IMR-90 (cell line): ENCODE measurements at regions not wholly inside any gene's neighbourhood (a gene's known extent, or its start where the extent isn't known, plus 50 kb on each side); places are given as distances from the start of the nearest gene placed in this dataset.

Experiments
- ATAC-seq: fragments of 200-7000 bp; cut with Tn5 transposase; 2 replicates; pipeline ENCODE4 v1.9.1; 2020; ENCODE audit warnings: low read depth, mild to moderate bottlenecking, moderate library complexity
- BruUV-seq: library from RNA; stranded (reverse); fragments of 400-500 nt; replicated peaks from 2 replicates; lab custom pipeline; 2021; lab: Mats Ljungman, UMichigan
- CTCF ChIA-PET: fragments of 300-600 bp; formaldehyde crosslinking; extraction: SDS; loops from one replicate; lab custom pipeline; 2021; ENCODE audit warnings: antibody characterized with exemption; lab: Yijun Ruan, JAX
- POLR2A ChIA-PET: fragments of 300-600 bp; sonication (Branson Sonifier 250); formaldehyde crosslinking; loops from one replicate; lab custom pipeline; 2022; ENCODE audit warnings: antibody characterized with exemption; ENCODE audit not compliant: unreplicated experiment; lab: Charles Lee
- DNase-seq: peaks from one replicate; pipeline ENCODE4 v3.0.0; 2013
- H2AFZ ChIP-seq: replicated peaks from 2 replicates; pipeline ENCODE3; 2013; ENCODE audit warnings: low read length, mild to moderate bottlenecking; ENCODE audit not compliant: poor library complexity
- H2AK5ac ChIP-seq: 2 replicates; pipeline ENCODE4 v1.6.1; 2013; ENCODE audit warnings: low read depth, low read length, inconsistent platforms
- H2AK9ac ChIP-seq: replicated peaks from 2 replicates; pipeline ENCODE3; 2013; ENCODE audit warnings: mild to moderate bottlenecking, low read depth, low read length, moderate library complexity; ENCODE audit not compliant: poor library complexity
- H2BK120ac ChIP-seq: 2 replicates; pipeline ENCODE4 v1.6.1; 2013; ENCODE audit warnings: low read depth, low read length, inconsistent platforms
- H2BK15ac ChIP-seq: 3 replicates; pipeline ENCODE4 v1.6.1; 2013; ENCODE audit warnings: low read depth, low read length, inconsistent platforms
- H2BK20ac ChIP-seq: 2 replicates; pipeline ENCODE4 v1.6.1; 2013; ENCODE audit warnings: low read depth, mild to moderate bottlenecking, inconsistent platforms, low read length, moderate library complexity
- H2BK5ac ChIP-seq: 2 replicates; pipeline ENCODE4 v1.6.1; 2013; ENCODE audit warnings: mild to moderate bottlenecking, low read depth, low read length, inconsistent platforms; ENCODE audit not compliant: poor library complexity, severe bottlenecking
- H3K14ac ChIP-seq: replicated peaks from 2 replicates; pipeline ENCODE4 v1.6.1; 2013; ENCODE audit warnings: low read depth, low read length, inconsistent platforms
- H3K18ac ChIP-seq: 2 replicates; pipeline ENCODE4 v1.6.1; 2013; ENCODE audit warnings: low read depth, low read length, control low read depth
- H3K23ac ChIP-seq: 2 replicates; pipeline ENCODE4 v1.6.1; 2013; ENCODE audit warnings: low read depth, low read length, inconsistent platforms
- H3K27ac ChIP-seq: 2 replicates; pipeline ENCODE4 v1.5.1; 2013; ENCODE audit warnings: mild to moderate bottlenecking, control low read depth, low read length; ENCODE audit not compliant: insufficient read depth
- H3K27me3 ChIP-seq: 2 replicates; pipeline ENCODE4 v1.6.1; 2013; ENCODE audit warnings: low read length; ENCODE audit not compliant: control insufficient read depth, insufficient read depth
- H3K36me3 ChIP-seq: 2 replicates; pipeline ENCODE4 v1.6.1; 2013; ENCODE audit warnings: low read length, mixed read lengths; ENCODE audit not compliant: control insufficient read depth, insufficient read depth
- H3K4ac ChIP-seq: 2 replicates; pipeline ENCODE4 v1.6.1; 2013; ENCODE audit warnings: low read depth, low read length, inconsistent platforms
- H3K4me1 ChIP-seq: 2 replicates; pipeline ENCODE4 v1.6.1; 2013; ENCODE audit warnings: low read length, mixed read lengths; ENCODE audit not compliant: control insufficient read depth, insufficient read depth
- H3K4me2 ChIP-seq: 2 replicates; pipeline ENCODE4 v1.6.1; 2013; ENCODE audit warnings: low read depth, mild to moderate bottlenecking, control low read depth, low read length, moderate library complexity
- H3K4me3 ChIP-seq: 2 replicates; pipeline ENCODE4 v1.5.1; 2013; ENCODE audit warnings: low read depth, mild to moderate bottlenecking, control low read depth, low read length, moderate library complexity; ENCODE audit not compliant: insufficient read depth
- H3K56ac ChIP-seq: 2 replicates; pipeline ENCODE4 v1.6.1; 2013; ENCODE audit warnings: low read length, inconsistent platforms; ENCODE audit not compliant: insufficient read depth; ENCODE audit errors: extremely low read depth
- H3K79me1 ChIP-seq, 2 experiments: 2 replicates each; pipeline ENCODE4 v1.6.1; 2013; ENCODE audit warnings: low read length in 2 of 2, inconsistent platforms in 1 of 2, low read depth in 1 of 2
- H3K9ac ChIP-seq: 2 replicates; pipeline ENCODE4 v1.6.1; 2013; ENCODE audit warnings: low read depth, low read length, control low read depth
- H3K9me1 ChIP-seq: 2 replicates; pipeline ENCODE4 v1.6.1; 2013; ENCODE audit warnings: low read length, inconsistent platforms; ENCODE audit not compliant: insufficient read depth
- H3K9me3 ChIP-seq: 2 replicates; pipeline ENCODE4 v1.6.1; 2013; ENCODE audit warnings: low read length; ENCODE audit not compliant: control insufficient read depth, insufficient read depth
- H4K20me1 ChIP-seq: 2 replicates; pipeline ENCODE4 v1.6.1; 2013; ENCODE audit warnings: low read length, inconsistent platforms; ENCODE audit not compliant: insufficient read depth
- H4K5ac ChIP-seq: 2 replicates; pipeline ENCODE4 v1.6.1; 2013; ENCODE audit warnings: mild to moderate bottlenecking, low read depth, low read length, control low read depth
- H4K8ac ChIP-seq, 2 experiments: 2 replicates each; pipeline ENCODE4 v1.6.1; 2013; ENCODE audit warnings: low read depth in 2 of 2, low read length in 2 of 2, control low read depth in 1 of 2, inconsistent platforms in 1 of 2
- H4K91ac ChIP-seq: 2 replicates; pipeline ENCODE4 v1.6.1; 2013; ENCODE audit warnings: low read depth, low read length, inconsistent platforms; ENCODE audit not compliant: insufficient read depth
- BHLHE40 ChIP-seq: fragments of 150-350 bp; IDR thresholded peaks from 2 replicates; pipeline ENCODE4 v1.6.1; 2016; ENCODE audit warnings: mild to moderate bottlenecking, low read depth, low read length
- CEBPB ChIP-seq: IDR thresholded peaks from 2 replicates; pipeline ENCODE4 v1.6.1; 2012; ENCODE audit warnings: low read depth, low read length, improper control_type of control experiment
- CHD1 ChIP-seq: IDR thresholded peaks from 2 replicates; pipeline ENCODE4 v1.6.1; 2012; ENCODE audit warnings: low read depth, low read length, improper control_type of control experiment
- CTCF ChIP-seq: conservative IDR thresholded peaks from 2 replicates; pipeline ENCODE4 v1.5.1; 2012; ENCODE audit warnings: mild to moderate bottlenecking, low read depth, low read length, improper control_type of control experiment
- ELK1 ChIP-seq: fragments of 150-350 bp; IDR thresholded peaks from 2 replicates; pipeline ENCODE4 v1.6.1; 2016; ENCODE audit warnings: low read depth, mild to moderate bottlenecking, low read length, moderate library complexity, borderline replicate concordance
- FOS ChIP-seq: fragments of 150-350 bp; IDR thresholded peaks from 2 replicates; pipeline ENCODE4 v1.6.1; 2016; ENCODE audit warnings: low read depth, low read length
- MAFK ChIP-seq: IDR thresholded peaks from 2 replicates; pipeline ENCODE4 v1.6.1; 2012; ENCODE audit warnings: low read depth, low read length, improper control_type of control experiment
- MAZ ChIP-seq: IDR thresholded peaks from 2 replicates; pipeline ENCODE4 v1.6.1; 2012; ENCODE audit warnings: low read depth, mild to moderate bottlenecking, low read length, improper control_type of control experiment, moderate library complexity, borderline replicate concordance
- MXI1 ChIP-seq: IDR thresholded peaks from 2 replicates; pipeline ENCODE4 v1.6.1; 2012; ENCODE audit warnings: low read depth, mild to moderate bottlenecking, low read length, moderate library complexity, borderline replicate concordance
- NFE2L2 ChIP-seq: fragments of 150-350 bp; IDR thresholded peaks from 2 replicates; pipeline ENCODE4 v1.6.1; 2016; ENCODE audit warnings: low read depth, mild to moderate bottlenecking, low read length
- POLR2A ChIP-seq: IDR thresholded peaks from 2 replicates; pipeline ENCODE4 v1.6.1; 2012; ENCODE audit warnings: mild to moderate bottlenecking, low read depth, low read length
- RAD21 ChIP-seq: IDR thresholded peaks from 2 replicates; pipeline ENCODE4 v1.6.1; 2012; ENCODE audit warnings: low read length, improper control_type of control experiment
- RCOR1 ChIP-seq: IDR thresholded peaks from 2 replicates; pipeline ENCODE4 v1.6.1; 2012; ENCODE audit warnings: mild to moderate bottlenecking, low read length, improper control_type of control experiment; ENCODE audit not compliant: insufficient replicate concordance
- RFX5 ChIP-seq: IDR thresholded peaks from 2 replicates; pipeline ENCODE4 v1.8.0; 2012; ENCODE audit warnings: low read depth, mild to moderate bottlenecking, low read length, moderate library complexity
- SMC3 ChIP-seq: fragments of 150-350 bp; IDR thresholded peaks from 2 replicates; pipeline ENCODE4 v1.6.1; 2016; ENCODE audit warnings: low read depth, mild to moderate bottlenecking, antibody characterized with exemption, low read length, moderate library complexity
- USF2 ChIP-seq: fragments of 150-350 bp; IDR thresholded peaks from 2 replicates; pipeline ENCODE4 v1.6.1; 2017; ENCODE audit warnings: mild to moderate bottlenecking, antibody characterized with exemption, low read length, low read depth
- WGBS, 2 experiments: methylation state at CpG; one replicate each; pipeline versions ENCODE4 v1.1.5 to v1.1.7; 2013; ENCODE audit warnings: missing lambda C conversion rate in 2 of 2; ENCODE audit not compliant: insufficient read length in 1 of 2; ENCODE audit errors: extremely low coverage in 2 of 2; 5-methylcytosine and 5-hydroxymethylcytosine counted together
- dilution Hi-C: fragments of 300-500 bp; cut with HindIII; formaldehyde crosslinking; loops from one replicate; pipeline ENCODE4 v1.14.3; 2018; ENCODE audit warnings: low sequenced_read_pairs; ENCODE audit not compliant: unreplicated experiment
- in situ Hi-C: fragments of 300-500 bp; cut with MboI; formaldehyde crosslinking; loops from 3 replicates; pipeline ENCODE4 v1.14.3; 2019; ENCODE audit warnings: low sequenced_read_pairs, inconsistent platforms, mixed read lengths
- intact Hi-C: fragments of 100-400 bp; cut with micrococcal nuclease; formaldehyde crosslinking; loops from 2 replicates; pipeline ENCODE4 v1.10.0; 2022

- Histone ChIP-seq H3K27me3 (no peaks in the 10 kb centered on the region), H3K36me3 (no peaks in the 10 kb centered on the region), H3K56ac (no peak overlapping the region), H3K4me3 (no peak overlapping the region), H3K27ac (no peak overlapping the region), H2BK120ac (no peak overlapping the region), H4K5ac (no peak overlapping the region), H2AK9ac (no peak overlapping the region), H4K91ac (no peak overlapping the region), H3K4me1 (peaks cover 13% of the 10 kb centered on the region), H3K79me1 (peaks cover 0 to 5% of the 10 kb centered on the region in 2 experiments; a peak in 1 of 4 replicates), H4K8ac (no peak overlapping the region), H2BK5ac (no peak overlapping the region), H2BK15ac (no peak overlapping the region), H2BK20ac (no peak overlapping the region), H3K9me1 (peaks cover 19% of the 10 kb centered on the region), H2AK5ac (no peak overlapping the region), H3K4me2 (no peak overlapping the region), H3K9ac (no peak overlapping the region), H2AFZ (no peak overlapping the region), H3K4ac (no peak overlapping the region), H3K18ac (no peak overlapping the region), H3K14ac (no peak overlapping the region), H3K23ac (no peak overlapping the region), H4K20me1 (no peaks in the 10 kb centered on the region), H3K9me3 (peaks cover 3% of the 10 kb centered on the region)
- ChIA-PET POLR2A (no interaction called here), CTCF (no interaction called here)
- no peak for TF ChIP-seq MAZ
- no peak for TF ChIP-seq FOS
- no peak for TF ChIP-seq ELK1
- no peak for TF ChIP-seq SMC3
- no peak for TF ChIP-seq BHLHE40
- no peak for TF ChIP-seq RCOR1
- no peak for TF ChIP-seq CTCF
- no peak for TF ChIP-seq CHD1
- no peak for TF ChIP-seq USF2
- no peak for TF ChIP-seq RFX5
- no peak for TF ChIP-seq POLR2A
- TF ChIP-seq RAD21: no peak
- TF ChIP-seq MAFK: no peak
- no peak for TF ChIP-seq NFE2L2
- no peak for TF ChIP-seq MXI1
- TF ChIP-seq CEBPB: no peak
- no TSS peak for BruUV-seq
- ATAC-seq (no peak), DNase-seq (no peak)
- intact Hi-C loops (no loop called here), in situ Hi-C loops (no loop called here), dilution Hi-C loops (no loop called here)
- 100% methylated on average over 1 of the region's 4 CpGs; no CpG with 5 or more reads in 1 of the 2 experiments for WGBS, 2 experiments
These were observed 82.8 kb upstream of the MEF2A start for GRCh38 chr15:99482993-99483392.
